ENCODE measurements at regions not wholly inside any gene's neighbourhood (a gene's known extent, or its start where the extent isn't known, plus 50 kb on each side); places are given as distances from the start of the nearest gene placed in this dataset.
"Not testable (repeated sequence)": the region's sequence is repeated elsewhere in the genome, so short reads cannot be mapped to it uniquely, and the experiment has no call there.

DNA sequence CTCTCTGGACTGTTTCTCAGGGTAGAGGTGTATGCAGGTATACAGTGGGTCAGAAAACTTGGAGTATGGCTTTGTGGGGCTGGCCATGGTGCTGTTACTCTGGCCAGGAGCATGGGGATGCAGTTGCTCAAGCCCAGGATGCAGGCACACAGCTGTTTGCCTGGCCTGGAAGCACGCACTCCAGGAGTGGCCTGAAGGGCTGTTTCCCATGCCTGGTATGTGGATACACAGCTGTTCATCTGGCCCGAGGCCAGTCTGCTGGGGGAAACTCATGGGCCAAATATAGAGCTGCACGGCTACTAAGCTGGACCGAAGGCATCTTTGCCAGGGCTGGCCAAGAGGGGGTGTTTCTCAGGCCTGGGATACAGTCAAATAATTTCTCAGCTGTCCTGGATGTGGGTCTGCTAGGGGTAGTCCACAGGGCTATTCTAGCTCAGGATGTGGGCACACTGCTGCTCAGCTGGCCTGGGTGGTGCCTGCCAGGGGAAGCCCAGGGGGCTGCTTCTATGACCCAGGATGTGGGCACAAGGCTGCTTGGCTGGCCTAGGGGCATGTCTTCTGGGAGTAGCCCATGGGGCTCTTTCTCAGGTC, 104.1 kb downstream of the THSD1 start:
- ATAC-seq: not testable (repeated sequence)
- peaks cover 16% of the 10 kb centered on the region for H3K9me3 Mint-ChIP-seq

DNA sequence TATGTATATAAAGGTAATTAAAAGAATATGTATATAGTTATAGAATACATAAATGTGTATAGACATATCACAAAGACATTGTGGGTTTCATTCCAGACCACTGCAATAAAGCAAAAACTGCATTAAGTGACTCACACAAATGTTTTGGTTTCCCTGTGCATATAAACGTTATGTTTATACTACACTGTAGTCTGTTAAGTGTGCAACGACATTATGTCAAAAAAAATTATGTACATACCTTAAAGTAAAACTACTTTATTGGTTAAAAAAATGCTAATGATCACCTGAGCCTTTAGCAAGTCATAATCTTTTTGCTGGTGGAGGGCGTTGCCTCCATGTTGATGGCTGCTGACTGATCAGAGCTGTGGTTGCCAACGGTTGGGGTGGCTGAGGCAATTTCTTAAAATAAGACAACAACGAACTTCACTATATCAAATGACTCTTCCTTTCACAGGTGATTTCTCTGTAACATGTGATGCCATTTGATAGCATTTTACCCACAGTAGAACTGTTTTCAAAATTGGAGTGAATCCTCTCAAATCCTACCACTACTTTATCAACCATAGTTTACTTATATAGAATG, 107.8 kb downstream of the THSD1 start:
- H3K27ac Mint-ChIP-seq; H3K4me3 Mint-ChIP-seq; POLR2A ChIA-PET; H3K36me3 Mint-ChIP-seq; DNase-seq (ENCODE audit: low spot score); ATAC-seq; H3K27me3 Mint-ChIP-seq (ENCODE audit: low read depth); CTCF ChIA-PET; H3K4me1 Mint-ChIP-seq: not testable (repeated sequence)
- peaks cover 16% of the 10 kb centered on the region for H3K9me3 Mint-ChIP-seq

More for the DNA sequence above, 104.1 kb downstream of the THSD1 start:
- H3K27me3 Mint-ChIP-seq (ENCODE audit: low read depth); DNase-seq (ENCODE audit: low spot score); CTCF ChIA-PET; POLR2A ChIA-PET; H3K4me3 Mint-ChIP-seq; H3K4me1 Mint-ChIP-seq; H3K36me3 Mint-ChIP-seq; H3K27ac Mint-ChIP-seq: not testable (repeated sequence)

DNA sequence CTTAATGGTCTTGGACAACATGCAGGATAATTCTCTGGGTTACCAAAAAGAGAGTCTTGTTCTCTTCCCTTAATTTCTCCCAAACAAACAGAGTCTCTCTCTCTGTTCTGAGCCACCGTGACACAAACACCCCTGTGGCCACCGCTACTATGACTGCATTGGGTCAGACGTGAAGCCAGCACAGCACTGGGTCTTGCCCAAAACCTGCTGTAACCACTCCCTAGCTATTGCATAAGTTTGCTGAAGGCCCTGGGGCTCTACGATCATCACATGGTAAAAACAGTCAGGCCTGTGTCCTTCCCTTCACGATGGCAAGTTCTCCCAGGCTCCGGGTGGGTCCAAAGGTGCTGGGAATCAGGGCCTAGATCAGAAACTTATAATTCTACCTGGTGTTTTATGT, 117.1 kb downstream of the THSD1 start:
- H3K27ac Mint-ChIP-seq; POLR2A ChIA-PET; H3K4me3 Mint-ChIP-seq; DNase-seq (ENCODE audit: low spot score); ATAC-seq; CTCF ChIA-PET; H3K4me1 Mint-ChIP-seq; H3K9me3 Mint-ChIP-seq; H3K27me3 Mint-ChIP-seq (ENCODE audit: low read depth); H3K36me3 Mint-ChIP-seq: not testable (repeated sequence)

GRCh38 chr13:52281387-52281786, 122.0 kb upstream of the NEK3 start:
- CTCF ChIA-PET; H3K9me3 Mint-ChIP-seq; H3K4me3 Mint-ChIP-seq; H3K36me3 Mint-ChIP-seq; H3K27me3 Mint-ChIP-seq (ENCODE audit: low read depth); POLR2A ChIA-PET; H3K4me1 Mint-ChIP-seq; H3K27ac Mint-ChIP-seq; ATAC-seq; DNase-seq (ENCODE audit: low spot score): not testable (repeated sequence)

GRCh38 chr13:52279408-52279807, 120.0 kb upstream of the NEK3 start:
- POLR2A ChIA-PET; ATAC-seq; H3K36me3 Mint-ChIP-seq; DNase-seq (ENCODE audit: low spot score); H3K4me3 Mint-ChIP-seq; CTCF ChIA-PET; H3K27me3 Mint-ChIP-seq (ENCODE audit: low read depth); H3K9me3 Mint-ChIP-seq; H3K27ac Mint-ChIP-seq; H3K4me1 Mint-ChIP-seq: not testable (repeated sequence)

DNA sequence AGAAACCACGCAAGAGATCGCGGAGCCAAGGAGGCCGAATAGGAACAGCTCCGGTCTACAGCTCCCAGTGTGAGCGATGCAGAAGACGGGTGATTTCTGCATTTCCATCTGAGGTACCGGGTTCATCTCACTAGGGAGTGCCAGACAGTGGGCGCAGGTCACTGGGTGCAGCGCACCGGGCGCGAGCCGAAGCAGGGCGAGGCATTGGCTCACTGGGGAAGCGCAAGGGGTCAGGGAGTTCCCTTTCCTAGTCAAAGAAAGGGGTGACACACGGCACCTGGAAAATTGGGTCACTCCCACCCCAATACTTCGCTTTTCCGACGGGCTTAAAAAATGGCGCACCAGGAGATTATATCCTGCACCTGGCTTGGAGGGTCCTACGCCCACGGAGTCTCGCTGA, 94.9 kb upstream of the NEK3 start:
- H3K27me3 Mint-ChIP-seq (ENCODE audit: low read depth); H3K9me3 Mint-ChIP-seq; H3K27ac Mint-ChIP-seq; H3K4me1 Mint-ChIP-seq; H3K4me3 Mint-ChIP-seq; H3K36me3 Mint-ChIP-seq; DNase-seq (ENCODE audit: low spot score); ATAC-seq; CTCF ChIA-PET; POLR2A ChIA-PET: not testable (repeated sequence)

DNA sequence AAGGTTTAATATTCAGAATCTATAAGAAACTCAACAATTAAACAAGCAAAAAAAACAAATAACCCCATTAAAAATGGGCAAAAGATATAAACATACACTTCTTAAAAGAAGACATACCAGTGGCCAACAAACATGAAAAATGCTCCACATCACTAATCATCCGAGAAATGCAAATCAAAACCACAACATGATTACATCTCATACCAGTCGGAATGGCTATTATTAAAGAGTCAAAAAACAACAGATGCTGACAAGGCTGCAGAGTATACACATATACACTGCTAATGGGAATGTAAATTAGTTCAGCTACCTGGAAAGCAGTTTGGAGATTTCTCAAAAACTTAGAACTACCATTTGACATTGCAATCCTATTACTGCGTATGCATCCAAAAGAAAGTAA, 81.4 kb upstream of the NEK3 start:
- H3K4me3 Mint-ChIP-seq; H3K27ac Mint-ChIP-seq; POLR2A ChIA-PET; H3K27me3 Mint-ChIP-seq (ENCODE audit: low read depth); H3K4me1 Mint-ChIP-seq; DNase-seq (ENCODE audit: low spot score); CTCF ChIA-PET; H3K36me3 Mint-ChIP-seq; ATAC-seq; H3K9me3 Mint-ChIP-seq: not testable (repeated sequence)

DNA sequence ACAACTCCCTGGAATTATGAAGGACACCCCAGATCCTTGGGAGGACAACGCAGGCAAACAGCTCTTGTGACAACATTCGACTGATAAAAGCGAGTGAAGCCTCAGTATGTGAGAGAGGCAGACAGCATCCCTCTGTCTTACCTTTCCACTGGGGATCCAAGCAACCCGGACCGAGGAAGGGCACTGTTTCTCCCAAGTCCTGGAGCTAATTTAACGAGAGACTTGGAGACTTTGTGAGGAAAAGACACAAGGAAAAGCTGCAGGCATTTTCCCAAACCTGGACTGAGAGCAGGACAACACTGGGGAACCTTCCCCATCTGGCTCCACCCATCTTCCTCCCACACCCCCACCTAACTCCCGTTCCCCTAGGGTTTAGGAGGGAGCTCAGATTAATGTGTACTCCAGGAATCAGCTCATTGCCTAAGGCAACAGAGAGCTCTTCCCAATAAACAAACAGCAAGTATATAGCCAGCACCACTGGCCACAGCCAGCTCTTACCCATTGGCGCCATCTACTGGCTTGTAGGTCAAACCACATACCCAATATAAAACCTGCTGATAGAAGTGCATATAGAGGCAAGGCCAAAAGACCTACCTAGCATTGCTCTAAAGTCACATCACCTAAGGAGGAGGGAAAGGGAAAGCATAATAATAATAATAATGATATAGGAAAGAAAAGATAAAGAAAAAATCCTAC, 76.7 kb upstream of the NEK3 start:
- ATAC-seq: peak; percentile 100
- TF ChIP-seq, protein P1, sequence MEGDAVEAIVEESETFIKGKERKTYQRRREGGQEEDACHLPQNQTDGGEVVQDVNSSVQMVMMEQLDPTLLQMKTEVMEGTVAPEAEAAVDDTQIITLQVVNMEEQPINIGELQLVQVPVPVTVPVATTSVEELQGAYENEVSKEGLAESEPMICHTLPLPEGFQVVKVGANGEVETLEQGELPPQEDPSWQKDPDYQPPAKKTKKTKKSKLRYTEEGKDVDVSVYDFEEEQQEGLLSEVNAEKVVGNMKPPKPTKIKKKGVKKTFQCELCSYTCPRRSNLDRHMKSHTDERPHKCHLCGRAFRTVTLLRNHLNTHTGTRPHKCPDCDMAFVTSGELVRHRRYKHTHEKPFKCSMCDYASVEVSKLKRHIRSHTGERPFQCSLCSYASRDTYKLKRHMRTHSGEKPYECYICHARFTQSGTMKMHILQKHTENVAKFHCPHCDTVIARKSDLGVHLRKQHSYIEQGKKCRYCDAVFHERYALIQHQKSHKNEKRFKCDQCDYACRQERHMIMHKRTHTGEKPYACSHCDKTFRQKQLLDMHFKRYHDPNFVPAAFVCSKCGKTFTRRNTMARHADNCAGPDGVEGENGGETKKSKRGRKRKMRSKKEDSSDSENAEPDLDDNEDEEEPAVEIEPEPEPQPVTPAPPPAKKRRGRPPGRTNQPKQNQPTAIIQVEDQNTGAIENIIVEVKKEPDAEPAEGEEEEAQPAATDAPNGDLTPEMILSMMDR (IDR thresholded peaks at IDR 0.05): peak; percentile 55
- H3K9me3 Mint-ChIP-seq; H3K36me3 Mint-ChIP-seq; H3K27ac Mint-ChIP-seq; POLR2A ChIA-PET; H3K4me3 Mint-ChIP-seq; H3K4me1 Mint-ChIP-seq; H3K27me3 Mint-ChIP-seq (ENCODE audit: low read depth): not testable (repeated sequence)
- CTCF ChIA-PET: interaction anchor here (0.6 to 0.8 kb wide), 8 partner anchors 31 to 391 kb away, joined by 3 to 12 read pairs (median 3); partner anchors contain the start of genes NEK5 and TMEM272
- peak; percentile 43 for DNase-seq (ENCODE audit: low spot score)

DNA sequence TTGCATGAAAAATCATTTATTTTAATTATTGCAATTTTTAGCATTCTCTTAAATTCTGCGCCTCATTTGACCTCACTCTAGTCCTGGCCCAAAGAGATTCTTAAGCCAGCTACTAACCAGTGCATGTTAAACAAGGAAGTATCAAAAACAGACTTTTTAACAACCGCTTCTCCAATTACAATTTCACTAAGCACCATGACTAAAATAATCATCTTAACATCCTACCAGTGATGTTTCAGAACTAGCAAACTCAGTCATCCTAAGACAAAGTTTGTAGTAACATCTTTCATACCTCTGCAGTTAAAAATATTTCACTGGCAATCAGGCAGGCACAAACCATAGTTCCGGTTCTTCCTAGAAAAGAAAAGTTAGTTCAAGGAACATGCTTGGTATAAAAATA, 75.5 kb upstream of the NEK3 start:
- DNase-seq (ENCODE audit: low spot score); POLR2A ChIA-PET; H3K27ac Mint-ChIP-seq; ATAC-seq; H3K27me3 Mint-ChIP-seq (ENCODE audit: low read depth); H3K36me3 Mint-ChIP-seq; H3K4me1 Mint-ChIP-seq; H3K4me3 Mint-ChIP-seq; H3K9me3 Mint-ChIP-seq; CTCF ChIA-PET: not testable (repeated sequence)

GRCh38 chr13:52223063-52223462, 63.7 kb upstream of the NEK3 start:
- H3K36me3 Mint-ChIP-seq; ATAC-seq; DNase-seq (ENCODE audit: low spot score); POLR2A ChIA-PET; H3K27ac Mint-ChIP-seq; H3K9me3 Mint-ChIP-seq; H3K27me3 Mint-ChIP-seq (ENCODE audit: low read depth); H3K4me1 Mint-ChIP-seq; H3K4me3 Mint-ChIP-seq: not testable (repeated sequence)
- CTCF ChIA-PET: interaction anchor here (0.6 kb wide), 1 partner anchor 129 kb away, joined by 3 read pairs; no protein-coding TSS in a partner anchor

- not testable (repeated sequence) for H3K36me3 Mint-ChIP-seq
Measured at GRCh38 chr13:52213920-52214319, 54.5 kb upstream of the NEK3 start.

DNA sequence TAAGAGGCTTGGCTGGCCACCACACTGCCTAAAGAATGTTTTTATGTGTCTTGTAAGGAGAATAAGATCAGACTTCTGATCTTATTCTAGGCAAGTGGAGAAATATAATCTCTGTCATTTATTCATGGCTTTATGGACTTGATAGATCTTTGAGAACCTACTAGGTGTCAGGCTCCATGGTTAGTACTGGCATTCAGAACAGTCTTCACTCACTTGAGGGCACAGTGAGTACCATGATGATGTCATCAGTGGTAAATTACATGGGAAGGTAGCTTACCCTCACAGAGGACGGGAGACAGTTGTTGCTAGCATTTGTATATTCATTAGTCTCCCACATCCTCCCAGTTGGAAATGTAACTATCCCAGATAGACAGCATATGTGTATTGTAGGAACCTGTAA, 53.5 kb upstream of the NEK3 start:
- H3K9me3 Mint-ChIP-seq: not testable (repeated sequence)

More at GRCh38 chr13:52213920-52214319, 54.5 kb upstream of the NEK3 start:
- peaks cover 10% of the 10 kb centered on the region for H3K4me1 Mint-ChIP-seq
- H3K27ac Mint-ChIP-seq; ATAC-seq; H3K4me3 Mint-ChIP-seq; DNase-seq (ENCODE audit: low spot score); H3K27me3 Mint-ChIP-seq (ENCODE audit: low read depth); POLR2A ChIA-PET; H3K9me3 Mint-ChIP-seq; CTCF ChIA-PET: not testable (repeated sequence)

More for the DNA sequence above, 53.5 kb upstream of the NEK3 start:
- peaks cover 10% of the 10 kb centered on the region for H3K4me1 Mint-ChIP-seq
- H3K4me3 Mint-ChIP-seq; CTCF ChIA-PET; H3K27ac Mint-ChIP-seq; H3K27me3 Mint-ChIP-seq (ENCODE audit: low read depth); ATAC-seq; DNase-seq (ENCODE audit: low spot score); H3K36me3 Mint-ChIP-seq; POLR2A ChIA-PET: not testable (repeated sequence)
